ENCODE measurements at regions not wholly inside any gene's neighbourhood (a gene's known extent, or its start where the extent isn't known, plus 50 kb on each side); places are given as distances from the start of the nearest gene placed in this dataset.

DNA sequence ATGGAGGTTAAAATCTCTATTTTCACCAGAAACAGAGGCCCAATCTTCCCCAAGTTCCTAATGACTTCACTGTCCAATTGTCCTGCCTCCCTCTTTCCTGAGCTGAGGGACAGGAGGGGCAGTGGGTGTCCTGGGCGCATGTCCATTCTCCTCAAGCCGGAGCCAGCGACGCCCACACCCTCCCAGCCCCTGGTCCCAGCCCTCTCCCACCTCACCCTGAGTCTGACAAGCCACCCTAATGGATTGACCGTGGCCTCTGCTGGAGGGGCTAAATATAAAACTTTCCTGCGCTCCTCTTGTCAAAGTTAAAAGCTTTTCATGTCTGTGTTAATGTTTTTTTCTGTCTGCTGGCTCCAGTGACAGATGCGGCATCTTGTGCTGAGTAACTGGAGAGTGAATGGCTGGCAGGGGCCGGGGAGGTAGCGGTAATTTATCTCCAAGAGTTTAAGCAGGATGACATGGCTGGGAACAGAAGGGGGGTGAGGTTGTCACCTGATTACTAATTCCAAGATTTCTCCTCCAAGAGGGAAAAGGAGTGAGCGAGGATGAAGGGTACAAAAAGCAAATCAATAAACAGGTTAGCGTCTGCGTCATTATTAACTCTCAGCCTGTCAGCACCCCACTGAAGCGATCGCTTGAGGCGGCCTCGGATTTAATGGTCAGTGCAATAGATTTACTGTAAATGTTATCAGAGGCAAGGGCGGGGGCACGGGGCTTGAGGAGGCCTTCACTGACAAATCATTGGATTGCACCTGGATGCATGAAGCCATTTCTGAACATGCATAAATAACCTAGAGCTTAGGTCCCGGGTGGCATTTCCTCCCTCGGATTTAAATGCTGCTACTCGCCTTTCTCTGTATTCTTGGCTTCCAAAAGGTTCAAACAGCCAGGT is 118.1 kb upstream of the MAFB start:
- no peak overlapping the region for H3K4me3 Mint-ChIP-seq (ENCODE audit: unreplicated experiment)
- TF ChIP-seq, protein P1, sequence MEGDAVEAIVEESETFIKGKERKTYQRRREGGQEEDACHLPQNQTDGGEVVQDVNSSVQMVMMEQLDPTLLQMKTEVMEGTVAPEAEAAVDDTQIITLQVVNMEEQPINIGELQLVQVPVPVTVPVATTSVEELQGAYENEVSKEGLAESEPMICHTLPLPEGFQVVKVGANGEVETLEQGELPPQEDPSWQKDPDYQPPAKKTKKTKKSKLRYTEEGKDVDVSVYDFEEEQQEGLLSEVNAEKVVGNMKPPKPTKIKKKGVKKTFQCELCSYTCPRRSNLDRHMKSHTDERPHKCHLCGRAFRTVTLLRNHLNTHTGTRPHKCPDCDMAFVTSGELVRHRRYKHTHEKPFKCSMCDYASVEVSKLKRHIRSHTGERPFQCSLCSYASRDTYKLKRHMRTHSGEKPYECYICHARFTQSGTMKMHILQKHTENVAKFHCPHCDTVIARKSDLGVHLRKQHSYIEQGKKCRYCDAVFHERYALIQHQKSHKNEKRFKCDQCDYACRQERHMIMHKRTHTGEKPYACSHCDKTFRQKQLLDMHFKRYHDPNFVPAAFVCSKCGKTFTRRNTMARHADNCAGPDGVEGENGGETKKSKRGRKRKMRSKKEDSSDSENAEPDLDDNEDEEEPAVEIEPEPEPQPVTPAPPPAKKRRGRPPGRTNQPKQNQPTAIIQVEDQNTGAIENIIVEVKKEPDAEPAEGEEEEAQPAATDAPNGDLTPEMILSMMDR (IDR thresholded peaks at IDR 0.05; ENCODE audit: insufficient read depth, low read depth, low read length) = no peak
- no peak for TF ChIP-seq EZH2 (IDR thresholded peaks at IDR 0.05; ENCODE audit: insufficient read depth, low read length)
- Histone ChIP-seq H3K9ac (ENCODE audit: low read length) (no peak overlapping the region), H3K27ac (ENCODE audit: low read depth, low read length) (no peak overlapping the region), H3K36me3 (ENCODE audit: insufficient read depth, low read length) (no peaks in the 10 kb centered on the region), H3K79me2 (ENCODE audit: insufficient read depth, low read length) (no peaks in the 10 kb centered on the region), H3K4me3 (ENCODE audit: insufficient read depth, low read depth, low read length) (no peak overlapping the region), H3K4me1 (ENCODE audit: insufficient read depth, low read length) (no peaks in the 10 kb centered on the region), H3K27me3 (ENCODE audit: insufficient read depth, low read length) (peaks cover 6% of the 10 kb centered on the region), H3K9me3 (ENCODE audit: insufficient read depth, low read depth, low read length) (no peaks in the 10 kb centered on the region), H2AFZ (ENCODE audit: low read depth, low read length) (no peak overlapping the region), H3K4me2 (ENCODE audit: low read length) (no peak overlapping the region), H4K20me1 (ENCODE audit: insufficient read depth, low read length) (no peaks in the 10 kb centered on the region)
- no peaks in the 10 kb centered on the region for H3K9me3 Mint-ChIP-seq (ENCODE audit: unreplicated experiment)
- H3K36me3 Mint-ChIP-seq (ENCODE audit: low read depth, unreplicated experiment) = no peaks in the 10 kb centered on the region
- no peak overlapping the region for H3K27ac Mint-ChIP-seq (ENCODE audit: unreplicated experiment)
- H3K4me1 Mint-ChIP-seq (ENCODE audit: low read depth, unreplicated experiment) = no peaks in the 10 kb centered on the region
- H3K27me3 Mint-ChIP-seq (ENCODE audit: low read depth, unreplicated experiment) = peaks cover 44% of the 10 kb centered on the region
- FAIRE-seq (no peak), DNase-seq (ENCODE audit: low read depth) (no peak)

DNA sequence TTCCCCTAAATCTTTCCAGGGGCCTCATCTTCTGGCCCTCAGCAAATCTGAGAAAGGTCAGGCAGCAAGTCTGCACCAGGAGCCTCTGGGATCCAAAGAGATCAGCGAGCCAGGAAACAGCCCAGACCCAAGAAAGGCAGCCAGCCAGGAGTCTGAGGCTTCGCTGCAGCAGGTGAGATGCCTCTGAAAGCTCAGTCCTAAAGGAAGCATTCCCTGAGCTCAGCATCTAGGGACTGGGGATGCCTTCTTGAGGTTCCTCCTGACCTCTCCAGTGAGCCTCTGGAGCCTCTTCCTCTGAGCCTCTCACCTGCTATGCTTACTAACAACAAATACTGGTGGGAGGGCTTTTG is 118.8 kb upstream of the MAFB start:
- Histone ChIP-seq H3K4me1 (ENCODE audit: insufficient read depth, low read length) (no peaks in the 10 kb centered on the region), H2AFZ (ENCODE audit: low read depth, low read length) (no peak overlapping the region), H3K27ac (ENCODE audit: low read depth, low read length) (no peak overlapping the region), H3K27me3 (ENCODE audit: insufficient read depth, low read length) (peaks cover 6% of the 10 kb centered on the region), H3K4me2 (ENCODE audit: low read length) (no peak overlapping the region), H3K4me3 (ENCODE audit: insufficient read depth, low read depth, low read length) (no peak overlapping the region), H3K9ac (ENCODE audit: low read length) (no peak overlapping the region), H3K36me3 (ENCODE audit: insufficient read depth, low read length) (no peaks in the 10 kb centered on the region), H4K20me1 (ENCODE audit: insufficient read depth, low read length) (no peaks in the 10 kb centered on the region), H3K9me3 (ENCODE audit: insufficient read depth, low read depth, low read length) (no peaks in the 10 kb centered on the region), H3K79me2 (ENCODE audit: insufficient read depth, low read length) (no peaks in the 10 kb centered on the region)
- Mint-ChIP-seq H3K9me3 (ENCODE audit: unreplicated experiment) (no peaks in the 10 kb centered on the region), H3K36me3 (ENCODE audit: low read depth, unreplicated experiment) (no peaks in the 10 kb centered on the region), H3K27ac (ENCODE audit: unreplicated experiment) (no peak overlapping the region), H3K27me3 (ENCODE audit: low read depth, unreplicated experiment) (peaks cover 42% of the 10 kb centered on the region), H3K4me1 (ENCODE audit: low read depth, unreplicated experiment) (no peaks in the 10 kb centered on the region), H3K4me3 (ENCODE audit: unreplicated experiment) (no peak overlapping the region)
- TF ChIP-seq, protein P1 (IDR thresholded peaks at IDR 0.05; ENCODE audit: insufficient read depth, low read depth, low read length) = no peak
- TF ChIP-seq EZH2 (IDR thresholded peaks at IDR 0.05; ENCODE audit: insufficient read depth, low read length) = no peak
- FAIRE-seq (no peak), DNase-seq (ENCODE audit: low read depth) (no peak)

DNA sequence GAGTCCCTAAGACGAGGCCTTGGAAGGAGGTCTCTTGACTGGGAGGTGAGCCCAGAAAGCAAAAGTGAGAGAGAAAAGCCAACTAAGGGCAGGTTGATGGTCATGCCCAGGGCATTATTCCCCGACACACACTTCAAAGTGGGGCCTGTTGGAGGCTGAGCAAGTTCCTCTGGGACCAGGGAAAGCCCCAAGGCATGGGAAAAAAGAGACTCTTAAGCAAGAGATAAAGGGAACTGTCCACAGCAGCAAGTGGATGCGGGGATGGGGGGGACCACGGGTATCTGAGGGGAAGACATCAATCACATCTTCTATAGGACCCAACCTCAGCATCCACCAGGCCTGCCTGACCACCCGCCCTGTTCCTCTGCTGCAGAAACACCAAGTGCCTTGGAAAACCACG is 119.9 kb upstream of the MAFB start:
- no peak overlapping the region for H3K4me2 ChIP-seq (ENCODE audit: low read length)
- no peaks in the 10 kb centered on the region for H4K20me1 ChIP-seq (ENCODE audit: insufficient read depth, low read length)
- Mint-ChIP-seq H3K27me3 (ENCODE audit: low read depth, unreplicated experiment) (peaks cover 38% of the 10 kb centered on the region), H3K36me3 (ENCODE audit: low read depth, unreplicated experiment) (peaks cover 1% of the 10 kb centered on the region), H3K4me1 (ENCODE audit: low read depth, unreplicated experiment) (no peaks in the 10 kb centered on the region), H3K9me3 (ENCODE audit: unreplicated experiment) (no peaks in the 10 kb centered on the region), H3K4me3 (ENCODE audit: unreplicated experiment) (no peak overlapping the region), H3K27ac (ENCODE audit: unreplicated experiment) (no peak overlapping the region)
- H2AFZ ChIP-seq (ENCODE audit: low read depth, low read length) = no peak overlapping the region
- no peak for FAIRE-seq
- no peak for DNase-seq (ENCODE audit: low read depth)
- H3K79me2 ChIP-seq (ENCODE audit: insufficient read depth, low read length) = no peaks in the 10 kb centered on the region
- no peaks in the 10 kb centered on the region for H3K9me3 ChIP-seq (ENCODE audit: insufficient read depth, low read depth, low read length)
- H3K4me3 ChIP-seq (ENCODE audit: insufficient read depth, low read depth, low read length) = no peak overlapping the region
- peaks cover 6% of the 10 kb centered on the region for H3K27me3 ChIP-seq (ENCODE audit: insufficient read depth, low read length)
- no peaks in the 10 kb centered on the region for H3K36me3 ChIP-seq (ENCODE audit: insufficient read depth, low read length)
- no peak overlapping the region for H3K27ac ChIP-seq (ENCODE audit: low read depth, low read length)
- no peak for TF ChIP-seq EZH2 (IDR thresholded peaks at IDR 0.05; ENCODE audit: insufficient read depth, low read length)
- TF ChIP-seq, protein P1 (IDR thresholded peaks at IDR 0.05; ENCODE audit: insufficient read depth, low read depth, low read length) = no peak
- no peaks in the 10 kb centered on the region for H3K4me1 ChIP-seq (ENCODE audit: insufficient read depth, low read length)
- no peak overlapping the region for H3K9ac ChIP-seq (ENCODE audit: low read length)
